ENCODE measurements at regions not wholly inside any gene's neighbourhood (a gene's known extent, or its start where the extent isn't known, plus 50 kb on each side); places are given as distances from the start of the nearest gene placed in this dataset.

DNA sequence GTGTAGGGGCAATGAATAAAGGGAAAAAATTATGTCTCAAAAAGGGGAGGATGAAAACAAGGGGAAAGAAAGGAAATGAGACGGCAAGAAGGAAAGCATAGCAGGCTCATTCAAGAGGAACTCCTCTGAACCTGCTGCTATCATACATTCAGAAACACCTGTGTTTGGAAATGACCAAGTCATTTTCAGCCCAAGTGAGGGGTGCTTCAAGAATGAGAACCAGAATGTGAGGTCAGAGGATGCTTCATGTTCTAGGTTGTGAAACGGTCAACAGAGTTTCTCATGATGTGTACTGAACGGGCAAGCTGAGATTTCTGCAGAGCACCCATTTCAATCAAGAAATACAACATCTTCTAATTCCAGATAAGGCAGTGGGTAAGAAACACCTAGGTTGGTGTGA lies 1367.2 kb upstream of the CELF4 start:
- TF ChIP-seq CTCF (IDR thresholded peaks at IDR 0.05) (no peak), POLR2A (IDR thresholded peaks at IDR 0.05) (no peak)
